LHCN-M2 (cell line): ENCODE measurements at regions not wholly inside any gene's neighbourhood (a gene's known extent, or its start where the extent isn't known, plus 50 kb on each side); places are given as distances from the start of the nearest gene placed in this dataset.

ENCODE experiments used
- DNase-seq: peaks from one replicate; pipeline ENCODE4 v3.0.0-alpha.2; 2012; ENCODE audit warnings: low read depth

- no peak for DNase-seq
These were observed 244.0 kb downstream of the SNAPC1 start for GRCh38 chr14:62006116-62006731.

- DNase-seq, result no peak
These were observed 253.0 kb downstream of the SNAPC1 start for GRCh38 chr14:62015243-62015642.

GRCh38 chr14:62015945-62016344 is 253.7 kb downstream of the SNAPC1 start:
- DNase-seq, result no peak

GRCh38 chr14:62017651-62018230 is 255.5 kb downstream of the SNAPC1 start:
- no peak for DNase-seq

- DNase-seq, result no peak
These were observed 256.4 kb downstream of the SNAPC1 start for GRCh38 chr14:62018606-62019005.

GRCh38 chr14:62027958-62028357 is 265.7 kb downstream of the SNAPC1 start:
- DNase-seq, result no peak

- no peak for DNase-seq
These were observed 267.3 kb downstream of the SNAPC1 start for GRCh38 chr14:62029569-62029924.

GRCh38 chr14:62030387-62030786 is 268.2 kb downstream of the SNAPC1 start:
- no peak for DNase-seq

- DNase-seq, result no peak
These were observed 269.3 kb downstream of the SNAPC1 start for GRCh38 chr14:62031504-62031903.

GRCh38 chr14:62053188-62053587 is 291.0 kb downstream of the SNAPC1 start:
- DNase-seq, result no peak

GRCh38 chr14:62056789-62057188 is 294.6 kb downstream of the SNAPC1 start:
- no peak for DNase-seq

GRCh38 chr14:62062645-62063044 is 300.4 kb downstream of the SNAPC1 start:
- DNase-seq, result no peak

- DNase-seq, result no peak
These were observed 302.6 kb downstream of the SNAPC1 start for GRCh38 chr14:62064751-62065323.

GRCh38 chr14:62066304-62066703 is 304.1 kb downstream of the SNAPC1 start:
- no peak for DNase-seq

GRCh38 chr14:62071039-62071438 is 308.8 kb downstream of the SNAPC1 start:
- DNase-seq, result no peak

GRCh38 chr14:62076368-62076767 is 314.1 kb downstream of the SNAPC1 start:
- no peak for DNase-seq

GRCh38 chr14:62076825-62077605 is 314.8 kb downstream of the SNAPC1 start:
- DNase-seq, result no peak

- no peak for DNase-seq
These were observed 315.5 kb downstream of the SNAPC1 start for GRCh38 chr14:62077676-62078261.

- no peak for DNase-seq
These were observed 316.8 kb downstream of the SNAPC1 start for GRCh38 chr14:62079038-62079437.

- DNase-seq, result no peak
These were observed 318.9 kb downstream of the SNAPC1 start for GRCh38 chr14:62081012-62081612.

- no peak for DNase-seq
These were observed 319.7 kb downstream of the SNAPC1 start for GRCh38 chr14:62081951-62082350.

GRCh38 chr14:62082779-62083178 is 320.6 kb downstream of the SNAPC1 start:
- no peak for DNase-seq
